ENCODE measurements at regions not wholly inside any gene's neighbourhood (a gene's known extent, or its start where the extent isn't known, plus 50 kb on each side); places are given as distances from the start of the nearest gene placed in this dataset.
"Not testable (repeated sequence)": the region's sequence is repeated elsewhere in the genome, so short reads cannot be mapped to it uniquely, and the experiment has no call there.

DNA sequence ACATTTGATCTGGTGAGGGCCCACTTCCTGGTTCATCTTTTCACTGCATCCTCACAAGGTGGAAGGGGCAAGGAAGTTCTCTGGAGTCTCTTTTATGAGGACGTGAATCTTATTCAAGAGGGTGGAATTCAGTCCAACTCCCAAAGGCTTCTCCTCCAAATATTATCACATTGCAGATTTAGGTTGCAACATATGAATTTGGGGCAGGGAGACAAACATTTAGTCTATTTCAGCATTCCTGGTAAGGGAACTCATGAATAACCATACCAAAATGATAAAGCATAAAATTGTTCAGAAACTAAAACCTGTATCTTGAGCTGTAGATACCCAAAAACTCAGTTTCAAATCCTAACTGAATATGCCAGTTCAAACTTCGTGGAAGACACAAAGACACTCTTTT is 246.8 kb downstream of the QDPR start:
- TF ChIP-seq POLR2AphosphoS5 (IDR thresholded peaks at IDR 0.05; ENCODE audit: low read depth, low read length) (no peak), POLR2A (IDR thresholded peaks at IDR 0.05; ENCODE audit: low read depth, low read length) (no peak)
- no peak for DNase-seq (ENCODE audit: insufficient read length)
- no peak for FAIRE-seq

DNA sequence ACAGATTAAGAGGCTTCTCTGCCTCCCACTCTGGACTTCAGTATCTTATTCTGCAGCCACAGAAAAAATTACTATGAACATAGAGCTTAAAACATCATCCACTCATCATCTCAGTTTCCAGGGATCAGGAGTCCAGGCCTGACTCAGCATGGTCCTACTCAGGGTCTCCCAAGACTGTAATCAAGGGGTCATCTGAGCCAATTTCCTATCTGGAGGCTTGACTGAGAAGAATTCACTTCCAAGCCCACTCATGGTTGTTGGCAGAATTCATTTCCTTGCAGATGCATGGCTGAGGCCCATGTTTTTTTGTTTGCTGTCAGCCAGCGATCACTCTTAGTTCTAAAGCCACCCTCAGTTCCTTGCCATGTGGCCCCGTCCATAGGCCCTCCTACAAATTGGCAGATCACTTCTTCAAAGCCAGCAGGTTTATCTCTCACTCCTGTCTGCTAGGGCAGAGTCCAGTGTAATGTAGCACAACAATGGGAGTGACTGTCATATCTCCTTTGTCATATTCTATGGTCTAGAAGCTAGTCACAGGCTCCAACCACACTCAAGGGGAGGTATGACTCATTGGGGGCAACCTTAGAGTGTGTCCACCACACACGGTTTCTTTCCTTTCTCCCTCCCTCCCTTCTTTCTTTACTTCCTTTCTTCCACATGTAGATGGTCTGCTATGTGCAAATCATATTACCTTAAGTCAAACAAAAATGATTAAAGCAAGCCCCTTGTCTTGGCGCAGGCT is 251.6 kb downstream of the QDPR start:
- DNase-seq (ENCODE audit: insufficient read length) (no peak), FAIRE-seq (no peak)
- no peak for TF ChIP-seq POLR2A (IDR thresholded peaks at IDR 0.05; ENCODE audit: low read depth, low read length)
- no peak for TF ChIP-seq TAF1 (IDR thresholded peaks at IDR 0.05; ENCODE audit: borderline replicate concordance, low read depth, low read length)
- TF ChIP-seq POLR2AphosphoS5 (IDR thresholded peaks at IDR 0.05; ENCODE audit: low read depth, low read length): no peak

DNA sequence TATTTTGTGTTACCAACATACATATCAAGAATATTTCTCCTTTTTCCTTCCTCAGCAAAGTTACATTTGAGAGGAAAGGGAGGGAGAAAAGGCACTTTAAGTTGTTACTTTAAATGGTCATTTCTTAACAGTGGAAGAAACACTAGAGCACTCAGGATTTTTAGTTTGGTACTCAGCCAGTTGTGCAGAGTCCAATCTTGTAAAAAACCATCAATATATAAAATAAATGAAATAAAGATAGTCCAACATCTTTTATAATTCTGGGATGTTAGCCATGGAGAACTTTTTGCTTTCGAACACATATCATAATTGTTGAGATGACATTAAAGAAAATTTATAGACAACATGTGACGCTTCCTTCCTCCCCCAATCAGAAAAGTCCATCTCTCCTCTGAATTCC is 253.8 kb downstream of the QDPR start:
- no peak for FAIRE-seq
- no peak for TF ChIP-seq POLR2A (IDR thresholded peaks at IDR 0.05; ENCODE audit: low read depth, low read length)
- TF ChIP-seq TAF1 (IDR thresholded peaks at IDR 0.05; ENCODE audit: borderline replicate concordance, low read depth, low read length): no peak
- no peak for TF ChIP-seq POLR2AphosphoS5 (IDR thresholded peaks at IDR 0.05; ENCODE audit: low read depth, low read length)
- no peak for DNase-seq (ENCODE audit: insufficient read length)

DNA sequence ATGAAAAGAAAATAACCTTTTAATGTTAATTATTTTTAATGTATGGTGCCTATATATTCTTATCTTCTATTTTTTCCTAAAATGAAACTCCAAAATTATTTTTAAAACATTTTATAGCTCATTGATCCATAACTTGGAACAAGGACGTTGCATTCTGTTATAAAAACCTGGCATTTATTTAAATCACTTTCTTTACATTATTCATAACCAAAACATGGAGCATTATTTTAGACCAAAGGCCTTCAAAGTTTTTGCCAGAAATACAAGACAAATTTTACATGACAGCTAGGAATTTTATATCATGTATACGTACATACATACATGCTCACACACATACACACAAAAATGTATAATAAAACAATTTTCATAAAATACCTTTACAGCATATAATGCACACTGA is 259.8 kb downstream of the QDPR start:
- no peak for TF ChIP-seq TAF1 (IDR thresholded peaks at IDR 0.05; ENCODE audit: borderline replicate concordance, low read depth, low read length)
- no peak for TF ChIP-seq POLR2A (IDR thresholded peaks at IDR 0.05; ENCODE audit: low read depth, low read length)
- TF ChIP-seq POLR2AphosphoS5 (IDR thresholded peaks at IDR 0.05; ENCODE audit: low read depth, low read length): no peak

DNA sequence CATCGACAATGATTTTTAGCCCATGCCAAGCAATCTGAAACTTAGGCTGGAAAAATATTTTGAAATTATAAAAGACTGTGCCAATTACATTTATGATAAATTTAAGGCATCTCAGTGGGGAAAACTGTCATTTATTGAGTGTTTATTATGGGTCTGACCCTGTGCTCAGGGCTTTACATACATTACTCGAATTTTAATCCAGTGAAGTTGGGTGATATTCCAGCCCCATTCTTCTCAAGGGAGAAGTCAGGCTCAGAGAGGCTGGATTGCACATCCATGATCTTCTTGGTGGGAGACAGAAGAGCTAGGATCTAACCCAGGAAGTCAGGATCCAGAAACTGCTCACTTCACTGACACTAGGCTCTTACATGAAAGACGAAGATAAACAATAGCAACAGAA is 260.8 kb downstream of the QDPR start:
- FAIRE-seq (no peak), DNase-seq (ENCODE audit: insufficient read length) (no peak)
- no peak for TF ChIP-seq TAF1 (IDR thresholded peaks at IDR 0.05; ENCODE audit: borderline replicate concordance, low read depth, low read length)
- TF ChIP-seq POLR2AphosphoS5 (IDR thresholded peaks at IDR 0.05; ENCODE audit: low read depth, low read length): no peak
- TF ChIP-seq POLR2A (IDR thresholded peaks at IDR 0.05; ENCODE audit: low read depth, low read length): no peak

More for the DNA sequence above, 259.8 kb downstream of the QDPR start:
- FAIRE-seq (no peak), DNase-seq (ENCODE audit: insufficient read length) (no peak)

DNA sequence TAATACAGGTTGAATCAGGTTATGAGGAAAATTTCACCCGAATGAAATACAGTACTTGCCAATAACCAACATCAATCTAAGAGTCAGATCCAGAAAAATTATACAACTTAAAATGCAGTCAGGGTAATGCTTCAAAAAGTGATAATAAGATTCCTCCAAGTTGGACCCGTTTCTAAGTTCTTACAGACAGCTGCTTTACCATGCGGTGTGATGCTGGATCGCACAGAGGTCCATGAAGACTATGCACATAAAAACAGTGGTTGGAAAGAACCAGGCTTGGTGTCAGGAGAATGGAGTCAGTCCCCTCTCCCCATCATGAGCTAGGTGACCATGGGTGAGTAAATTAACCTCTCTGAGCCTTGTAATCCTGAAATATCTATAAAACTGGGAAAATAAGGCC is 261.3 kb downstream of the QDPR start:
- FAIRE-seq (no peak), DNase-seq (ENCODE audit: insufficient read length) (no peak)
- TF ChIP-seq POLR2AphosphoS5 (IDR thresholded peaks at IDR 0.05; ENCODE audit: low read depth, low read length) (no peak), POLR2A (IDR thresholded peaks at IDR 0.05; ENCODE audit: low read depth, low read length) (no peak), TAF1 (IDR thresholded peaks at IDR 0.05; ENCODE audit: borderline replicate concordance, low read depth, low read length) (no peak)

DNA sequence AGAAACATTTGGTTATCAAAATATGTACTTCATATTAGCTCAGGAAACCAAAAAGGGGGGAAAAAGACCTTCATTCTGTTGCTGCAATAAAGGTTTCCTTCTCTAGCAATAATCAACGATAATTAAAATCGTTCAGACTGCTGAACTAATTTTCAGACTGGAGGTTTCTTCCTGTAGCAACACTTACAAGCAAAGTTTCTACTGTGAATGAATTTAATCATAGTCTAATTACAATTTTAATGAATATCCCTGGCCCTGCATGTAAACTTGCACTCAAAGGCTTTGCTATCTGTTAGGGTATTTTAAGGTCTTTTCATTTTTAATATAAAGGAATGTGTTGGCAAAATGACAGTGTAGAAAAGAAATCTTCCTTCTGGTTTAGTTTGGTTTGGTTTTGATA is 265.2 kb downstream of the QDPR start:
- no peak for FAIRE-seq
- no peak for DNase-seq (ENCODE audit: insufficient read length)
- no peak for TF ChIP-seq POLR2A (IDR thresholded peaks at IDR 0.05; ENCODE audit: low read depth, low read length)
- no peak for TF ChIP-seq POLR2AphosphoS5 (IDR thresholded peaks at IDR 0.05; ENCODE audit: low read depth, low read length)
- no peak for TF ChIP-seq TAF1 (IDR thresholded peaks at IDR 0.05; ENCODE audit: borderline replicate concordance, low read depth, low read length)

DNA sequence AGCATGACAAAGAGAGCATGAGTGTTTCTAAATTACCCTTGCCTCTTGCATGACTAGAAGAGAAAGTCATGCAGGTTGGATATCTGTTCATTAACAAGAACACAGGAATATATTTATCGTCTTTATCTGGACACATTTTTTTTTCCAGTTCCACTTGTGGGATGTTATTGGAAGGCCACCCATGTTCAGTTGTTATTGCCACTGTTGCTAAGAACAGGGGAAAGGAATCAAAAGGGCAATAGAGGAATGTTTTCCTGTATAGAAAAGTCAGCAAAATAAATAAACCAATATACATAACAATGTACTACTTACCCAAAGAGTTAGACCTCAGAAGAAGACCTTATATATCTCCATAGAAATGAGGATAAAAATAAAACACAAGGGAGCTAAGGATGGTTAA is 270.1 kb downstream of the QDPR start:
- DNase-seq (ENCODE audit: insufficient read length) (no peak), FAIRE-seq (no peak)
- TF ChIP-seq POLR2AphosphoS5 (IDR thresholded peaks at IDR 0.05; ENCODE audit: low read depth, low read length) (no peak), POLR2A (IDR thresholded peaks at IDR 0.05; ENCODE audit: low read depth, low read length) (no peak), TAF1 (IDR thresholded peaks at IDR 0.05; ENCODE audit: borderline replicate concordance, low read depth, low read length) (no peak)

DNA sequence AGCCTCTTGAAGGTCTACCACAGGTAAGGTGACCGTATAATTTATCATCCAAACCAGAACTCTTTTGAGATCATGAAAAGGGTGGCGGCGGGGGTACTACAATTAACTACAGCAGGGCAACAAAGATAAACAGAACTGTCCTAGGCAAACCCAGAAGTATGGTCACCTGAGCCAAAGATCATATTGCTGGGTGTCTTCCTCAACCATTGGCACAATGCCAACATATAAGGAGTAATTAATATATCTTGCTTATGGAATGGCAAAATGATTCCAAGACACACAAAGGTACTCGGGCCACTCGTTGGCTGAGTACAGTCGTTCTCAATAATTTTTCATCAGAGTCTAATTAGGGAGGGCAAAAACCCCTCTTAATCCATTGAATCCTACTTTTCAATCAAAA is 273.3 kb downstream of the QDPR start:
- DNase-seq (ENCODE audit: insufficient read length) (no peak), FAIRE-seq (no peak)
- no peak for TF ChIP-seq TAF1 (IDR thresholded peaks at IDR 0.05; ENCODE audit: borderline replicate concordance, low read depth, low read length)
- no peak for TF ChIP-seq POLR2A (IDR thresholded peaks at IDR 0.05; ENCODE audit: low read depth, low read length)

DNA sequence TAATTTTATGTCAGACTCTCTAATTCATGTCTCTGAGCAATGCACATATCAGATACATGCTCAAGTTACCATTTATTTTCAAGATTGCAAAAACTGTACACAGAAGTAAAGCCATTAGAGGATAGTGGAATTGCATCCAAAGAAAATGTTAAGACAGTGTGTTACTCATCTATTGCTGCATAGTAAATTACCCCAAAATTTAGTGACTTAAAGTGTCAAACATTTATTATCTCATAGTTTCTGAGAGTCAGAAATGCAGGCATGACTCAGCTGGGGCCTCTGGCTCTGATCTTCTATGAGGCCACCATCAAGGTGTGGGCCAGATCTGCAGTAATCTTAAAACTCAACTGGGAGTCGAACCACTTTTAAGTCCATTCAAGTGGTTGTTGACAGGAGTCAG is 275.2 kb downstream of the QDPR start:
- no peak for DNase-seq (ENCODE audit: insufficient read length)
- no peak for FAIRE-seq
- no peak for TF ChIP-seq TAF1 (IDR thresholded peaks at IDR 0.05; ENCODE audit: borderline replicate concordance, low read depth, low read length)
- no peak for TF ChIP-seq POLR2AphosphoS5 (IDR thresholded peaks at IDR 0.05; ENCODE audit: low read depth, low read length)
- TF ChIP-seq POLR2A (IDR thresholded peaks at IDR 0.05; ENCODE audit: low read depth, low read length): no peak

DNA sequence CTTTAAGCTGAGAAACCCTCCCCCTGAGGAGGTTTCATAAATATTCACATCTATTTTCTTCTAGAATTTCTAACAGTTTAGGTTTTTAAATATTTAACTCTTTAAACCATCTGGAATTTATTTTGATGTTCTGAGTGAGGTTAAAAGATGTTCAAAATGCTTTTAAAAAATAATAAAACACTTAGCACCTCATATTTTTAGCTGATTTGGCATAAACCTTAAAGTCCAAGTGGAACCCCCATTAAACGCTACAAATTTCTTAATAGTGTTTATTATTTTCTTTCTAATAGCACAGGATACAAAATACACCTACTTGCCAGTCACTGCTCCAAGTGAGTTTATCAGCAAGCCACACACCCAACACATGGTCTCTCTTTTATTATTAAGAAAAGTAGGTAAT is 277.2 kb downstream of the QDPR start:
- FAIRE-seq (no peak), DNase-seq (ENCODE audit: insufficient read length) (no peak)
- TF ChIP-seq TAF1 (IDR thresholded peaks at IDR 0.05; ENCODE audit: borderline replicate concordance, low read depth, low read length) (no peak), POLR2AphosphoS5 (IDR thresholded peaks at IDR 0.05; ENCODE audit: low read depth, low read length) (no peak), POLR2A (IDR thresholded peaks at IDR 0.05; ENCODE audit: low read depth, low read length) (no peak)

DNA sequence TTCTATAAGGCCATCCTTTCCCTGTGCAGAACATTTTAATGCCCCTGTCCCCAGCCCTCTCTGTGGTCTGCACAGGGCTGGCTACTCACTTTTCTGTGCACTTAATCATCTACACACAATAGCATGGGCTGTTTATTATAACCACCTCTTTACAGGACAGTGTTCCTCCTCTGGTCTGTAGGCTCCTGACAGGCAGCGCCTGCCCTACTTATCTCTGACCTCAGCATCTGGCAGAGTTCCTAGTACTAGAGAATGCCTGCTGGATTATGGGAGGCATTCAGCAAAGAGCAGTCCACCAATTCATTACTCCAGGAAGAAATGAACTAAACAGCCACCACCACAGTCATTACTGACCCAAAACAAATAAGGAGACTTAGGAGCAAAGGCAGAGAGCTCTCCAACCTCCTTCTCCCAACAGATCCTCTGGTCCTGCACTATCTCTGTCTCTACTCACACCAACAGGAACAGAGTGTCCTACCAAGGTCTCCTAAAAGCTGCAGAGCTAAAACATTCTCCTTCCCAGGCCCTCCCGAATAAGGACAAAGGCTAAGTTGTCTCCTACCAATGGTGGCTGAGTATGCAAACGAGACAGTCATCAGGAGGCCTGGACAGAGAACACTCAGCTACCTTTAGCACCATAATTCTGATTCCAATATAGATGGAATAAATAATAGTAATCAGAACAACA is 279.2 kb downstream of the QDPR start:
- DNase-seq (ENCODE audit: insufficient read length): no peak
- TF ChIP-seq POLR2AphosphoS5 (IDR thresholded peaks at IDR 0.05; ENCODE audit: low read depth, low read length) (no peak), POLR2A (IDR thresholded peaks at IDR 0.05; ENCODE audit: low read depth, low read length) (no peak), TAF1 (IDR thresholded peaks at IDR 0.05; ENCODE audit: borderline replicate concordance, low read depth, low read length) (no peak)
- no peak for FAIRE-seq

DNA sequence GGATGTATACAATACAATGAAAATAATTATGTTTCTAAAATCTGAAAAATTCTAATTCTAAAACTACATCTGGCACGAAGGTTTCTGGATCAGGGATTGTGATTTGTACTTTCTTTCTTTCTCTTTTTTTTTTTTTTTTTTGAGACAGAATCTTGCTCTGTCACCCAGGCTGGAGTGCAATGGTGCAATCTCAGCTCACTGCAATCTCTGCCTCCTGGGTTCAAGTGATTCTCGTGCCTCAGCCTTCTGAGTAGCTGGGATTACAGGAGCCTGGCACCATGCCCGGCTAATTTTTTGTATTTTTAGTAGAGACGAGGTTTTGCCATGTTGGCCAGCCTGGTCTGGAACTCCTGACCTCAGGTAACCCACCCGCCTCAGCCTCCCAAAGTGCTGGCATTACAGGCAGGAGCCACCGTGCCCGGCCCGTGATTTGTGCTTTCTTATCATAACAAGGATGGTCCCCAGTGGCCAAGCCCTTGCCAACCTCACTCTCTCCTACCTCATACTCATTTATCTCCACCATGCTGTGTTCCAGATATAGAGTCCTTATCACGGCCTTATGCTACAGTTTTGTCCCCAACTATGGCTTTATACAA is 279.9 kb downstream of the QDPR start:
- not testable (repeated sequence) for DNase-seq (ENCODE audit: insufficient read length); FAIRE-seq

Data from GM12892 (cell line).